Stimulated activated CD8-positive, alpha-beta memory T cell treated with anti-CD3 and anti-CD28 coated beads, Interleukin-4, amount 100 ng/mL, for 4 hours (primary cell): ENCODE measurements at regions not wholly inside any gene's neighbourhood (a gene's known extent, or its start where the extent isn't known, plus 50 kb on each side); places are given as distances from the start of the nearest gene placed in this dataset.

Experiments used
- DNase-seq, 2 donors: peaks; one replicate each; pipeline ENCODE4 v3.0.0-alpha.2; 2020; ENCODE audit warnings: low read depth in 2 of 2, low spot score in 1 of 2

DNA sequence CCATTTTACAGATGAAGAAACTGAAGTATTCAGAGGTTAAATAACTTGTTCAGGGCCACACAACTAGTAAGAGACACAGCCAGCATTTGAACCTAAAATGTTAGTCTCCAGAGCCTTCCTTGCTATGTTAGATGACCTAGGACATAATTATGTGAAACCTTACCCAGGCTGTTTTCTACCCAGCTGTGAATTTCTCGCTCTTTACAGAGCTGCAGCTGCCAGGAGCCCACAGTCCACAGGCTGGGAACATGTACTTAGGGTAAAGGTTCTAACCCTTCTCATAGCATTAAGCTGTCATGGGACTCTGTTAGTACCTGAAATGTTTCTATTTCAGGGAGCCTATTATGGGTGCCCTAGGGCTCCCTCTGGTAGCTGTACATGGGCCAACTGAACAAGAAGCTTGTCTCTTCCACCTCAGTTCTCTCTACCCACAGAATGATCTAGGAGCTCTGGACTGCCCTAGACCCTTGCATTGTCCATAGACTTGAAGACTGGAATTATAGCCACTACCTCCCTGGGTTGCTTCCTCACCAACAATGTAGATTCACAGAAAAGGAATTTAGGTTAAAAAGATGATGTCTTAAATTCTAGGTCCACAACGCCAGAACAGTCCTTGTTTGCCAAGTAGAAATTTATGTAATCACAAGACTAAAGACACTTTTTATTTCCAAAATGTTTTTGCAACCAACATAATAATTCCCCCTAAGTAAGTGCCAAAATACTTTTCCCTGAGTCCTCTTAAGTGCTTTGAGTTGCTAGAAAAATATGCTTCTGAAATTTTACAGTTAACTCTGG is 262.9 kb downstream of the PIK3R1 start:
- DNase-seq, result no peak

- no peak for DNase-seq
Observed at GRCh38 chr5:68479524-68479923, 264.0 kb downstream of the PIK3R1 start.

GRCh38 chr5:68480335-68480940 is 264.9 kb downstream of the PIK3R1 start:
- no peak for DNase-seq

- no peak for DNase-seq
Observed at GRCh38 chr5:68482199-68482598, 266.6 kb downstream of the PIK3R1 start.

GRCh38 chr5:68484307-68485068 is 268.9 kb downstream of the PIK3R1 start:
- no peak for DNase-seq

GRCh38 chr5:68489556-68489955 is 274.0 kb downstream of the PIK3R1 start:
- no peak for DNase-seq

DNA sequence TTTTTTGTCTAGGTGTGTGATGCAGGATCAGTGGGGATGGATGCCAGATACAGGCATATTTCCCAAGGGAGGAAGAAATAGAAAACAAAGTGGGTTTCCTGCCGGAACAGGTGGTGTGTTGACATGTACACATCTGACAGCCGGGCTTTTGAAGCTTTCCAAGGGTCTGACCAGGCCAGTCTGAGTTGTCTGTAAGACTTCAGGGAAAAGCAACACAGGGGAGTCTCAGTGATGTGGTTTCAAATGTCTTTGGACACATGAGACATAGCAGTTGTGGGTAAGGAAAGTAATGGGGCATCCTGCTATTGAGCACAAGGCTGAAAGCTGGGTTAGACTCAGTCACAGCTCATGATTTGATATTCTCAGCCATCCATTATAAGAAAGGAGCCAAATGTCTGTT is 274.9 kb downstream of the PIK3R1 start:
- no peak for DNase-seq

DNA sequence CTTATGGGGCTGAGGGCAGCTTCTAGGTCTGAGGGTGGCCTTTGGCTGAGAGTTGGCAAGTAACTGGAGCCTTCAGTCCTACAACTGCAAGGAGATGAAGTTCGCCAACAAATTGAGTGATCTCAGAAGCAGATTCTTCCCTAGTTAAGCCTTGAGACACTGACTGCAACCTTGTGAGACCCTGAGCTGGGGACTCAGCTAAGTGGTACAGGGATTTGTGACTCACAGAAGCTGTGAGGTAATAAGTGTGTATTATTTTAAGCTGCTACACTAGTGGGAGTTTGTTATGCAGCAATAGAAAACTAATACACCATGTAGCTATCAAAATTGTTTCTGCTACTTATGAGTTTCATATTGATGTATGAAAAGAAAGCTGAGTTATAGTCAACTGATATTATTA is 279.2 kb downstream of the PIK3R1 start:
- no peak for DNase-seq

DNA sequence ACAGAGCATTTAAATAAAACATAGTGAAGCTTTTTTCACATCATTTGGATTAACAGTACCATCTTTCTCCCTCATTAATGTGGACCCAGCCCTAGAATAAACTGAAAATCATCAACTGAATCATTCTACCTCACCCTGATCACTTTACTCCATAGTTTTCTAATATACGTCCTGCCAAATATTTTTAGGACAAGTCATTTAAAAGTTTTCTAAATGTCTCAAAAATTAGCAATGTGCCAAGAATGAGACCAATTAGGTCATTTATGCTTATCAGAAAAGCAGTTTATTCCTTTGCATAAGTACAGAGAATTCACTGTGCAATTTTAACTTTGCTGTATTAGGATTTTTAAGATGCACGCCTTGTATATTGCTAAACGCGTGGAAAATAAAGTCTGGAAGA is 284.4 kb downstream of the PIK3R1 start:
- no peak for DNase-seq

DNA sequence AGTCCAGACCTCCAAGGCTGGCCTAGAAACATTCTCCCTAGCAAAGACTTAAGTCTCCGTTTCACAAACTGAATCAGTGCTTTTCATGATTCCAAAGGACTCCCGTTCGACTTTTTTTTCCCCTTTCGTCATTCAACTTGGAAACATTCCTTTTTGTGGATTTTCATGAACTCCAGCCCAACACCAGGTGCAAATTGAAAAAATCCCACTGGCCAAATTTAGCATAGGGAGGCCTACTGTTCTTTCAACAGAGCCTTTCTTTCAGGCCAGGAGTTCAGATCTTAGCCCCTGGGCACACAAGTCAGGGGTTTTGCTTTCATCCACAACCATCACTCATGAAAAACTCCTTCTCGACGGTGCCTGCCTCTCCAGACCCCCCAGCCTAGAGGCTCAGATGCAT is 285.3 kb downstream of the PIK3R1 start:
- DNase-seq, result no peak

GRCh38 chr5:68502531-68502930 is 287.0 kb downstream of the PIK3R1 start:
- DNase-seq, result no peak

GRCh38 chr5:68504306-68504705 is 288.8 kb downstream of the PIK3R1 start:
- no peak for DNase-seq

- DNase-seq, result no peak
Observed at GRCh38 chr5:68505917-68506860, 290.6 kb downstream of the PIK3R1 start.

- DNase-seq, result no peak
Observed at GRCh38 chr5:68515514-68515913, 300.0 kb downstream of the PIK3R1 start.

DNA sequence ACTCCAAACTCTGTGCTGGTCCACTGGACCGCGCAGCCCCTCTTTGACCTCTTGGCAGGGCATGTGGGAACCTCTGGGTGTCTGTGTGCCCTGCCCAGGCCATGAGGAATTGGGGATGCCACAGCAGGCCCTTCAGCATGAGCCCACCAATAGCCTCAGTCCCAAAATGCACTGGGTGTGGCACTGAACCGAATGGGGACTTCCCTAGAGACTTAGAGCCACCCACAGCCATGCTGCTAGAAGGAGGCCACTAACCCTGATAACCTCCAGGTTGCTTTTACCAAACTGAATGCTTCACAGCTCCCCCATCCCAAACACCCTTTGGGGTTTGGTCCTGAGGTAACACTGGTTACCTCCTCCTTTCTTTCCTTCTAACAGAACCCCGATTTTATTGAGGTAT is 302.7 kb downstream of the PIK3R1 start:
- no peak for DNase-seq

DNA sequence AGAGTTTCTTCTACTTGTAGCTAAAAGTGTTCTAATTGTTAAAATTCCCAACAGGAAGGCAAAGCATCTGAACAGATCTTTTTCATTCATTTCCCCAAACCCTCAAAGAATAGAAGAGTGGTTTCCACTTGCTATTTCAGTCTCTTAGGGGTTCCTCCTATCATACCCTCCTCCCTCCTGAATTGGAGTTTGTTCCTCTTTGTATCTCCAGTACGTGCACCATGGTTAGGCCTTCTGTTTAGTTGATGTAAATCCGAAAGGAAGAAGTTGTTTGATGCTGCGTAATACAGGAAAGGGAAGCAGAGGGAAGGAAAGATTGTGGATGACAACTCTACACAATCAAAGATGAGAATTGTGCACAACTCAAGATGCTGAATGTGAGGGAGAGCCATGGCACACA is 303.6 kb downstream of the PIK3R1 start:
- DNase-seq, result no peak

- DNase-seq, result no peak
Observed at GRCh38 chr5:68521776-68522175, 306.2 kb downstream of the PIK3R1 start.

DNA sequence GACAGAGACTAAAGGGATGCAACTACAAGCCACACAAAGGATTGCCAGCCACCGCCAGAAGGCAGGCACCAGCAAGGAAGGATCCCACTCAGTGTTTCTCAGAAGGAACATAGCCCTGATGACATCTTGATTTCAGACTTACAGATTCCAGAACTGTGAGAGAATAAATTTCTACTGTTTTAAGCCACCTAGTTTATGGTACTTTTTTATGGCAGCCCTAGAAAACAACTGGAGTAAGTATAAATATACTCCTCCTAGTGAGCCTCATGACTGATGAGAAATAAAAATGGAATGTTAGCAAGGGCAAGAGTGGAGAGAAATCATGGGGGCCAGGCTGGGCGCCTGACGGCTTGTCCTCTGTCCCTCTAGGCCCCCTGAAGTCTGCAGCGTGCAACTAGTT is 307.3 kb downstream of the PIK3R1 start:
- DNase-seq, result no peak

DNA sequence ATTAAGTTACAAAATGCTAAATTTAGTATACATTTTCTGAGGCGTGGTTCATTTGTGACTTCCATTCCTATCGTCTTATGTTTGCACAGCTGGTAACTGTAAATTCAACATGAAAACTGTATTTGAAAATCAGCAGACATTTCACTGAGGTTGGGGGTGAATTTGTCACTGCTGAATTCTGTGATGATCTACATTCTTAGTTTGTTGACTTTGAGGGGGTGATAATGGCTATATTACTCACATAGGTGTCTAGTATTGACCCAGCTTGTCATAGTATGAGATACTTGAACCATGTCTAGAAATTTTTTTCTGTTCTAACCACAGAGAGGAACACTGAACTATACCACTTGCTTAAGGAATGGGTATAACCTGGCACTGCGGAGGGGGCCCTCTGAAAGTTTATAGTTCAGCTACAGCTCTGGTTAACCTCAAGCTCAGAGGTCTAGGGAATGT is 313.3 kb downstream of the PIK3R1 start:
- no peak for DNase-seq

DNA sequence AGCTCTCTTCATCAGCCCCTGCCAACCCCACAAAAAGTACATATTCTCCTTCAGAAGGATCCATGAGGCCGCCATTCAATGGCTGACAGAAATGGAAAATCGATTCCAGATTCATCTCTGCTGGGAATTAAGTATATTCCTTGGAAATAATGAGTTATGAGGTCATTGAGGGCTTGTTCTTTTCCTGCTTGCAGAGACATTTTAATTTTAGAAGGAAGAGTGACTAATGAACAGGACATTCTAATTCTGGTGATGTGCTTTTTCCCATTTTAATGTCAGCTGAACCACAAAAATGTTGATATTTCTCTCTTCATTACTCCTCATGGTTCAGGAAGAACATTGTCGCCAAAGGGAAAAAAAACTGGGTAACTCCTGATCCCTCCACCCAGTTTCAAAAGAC is 314.0 kb downstream of the PIK3R1 start:
- no peak for DNase-seq

DNA sequence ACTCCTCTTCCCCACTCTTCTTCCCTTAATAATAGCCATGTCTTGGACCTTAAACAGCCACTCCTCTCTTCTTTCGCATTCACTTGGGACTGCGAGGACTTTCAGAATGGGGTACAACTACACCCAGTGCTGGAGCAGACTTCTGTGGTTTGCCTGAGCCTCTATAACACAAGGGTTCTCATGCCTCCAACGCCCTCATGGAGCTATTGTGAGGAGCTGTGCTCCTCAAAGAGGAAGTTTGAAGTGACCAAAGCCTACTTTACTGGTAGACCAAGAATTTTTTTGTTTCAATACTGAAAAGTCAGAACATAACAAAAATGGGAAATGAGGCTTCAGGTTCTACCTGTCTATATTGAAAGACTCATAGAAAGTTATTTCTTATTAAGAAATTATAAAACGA is 316.4 kb downstream of the PIK3R1 start:
- no peak for DNase-seq
